DOHH2 (cell line): ENCODE measurements at regions not wholly inside any gene's neighbourhood (a gene's known extent, or its start where the extent isn't known, plus 50 kb on each side); places are given as distances from the start of the nearest gene placed in this dataset.

Source experiments
- EZH2phosphoT487 ChIP-seq: fragments of 200-600 bp; sonication (generic); IDR thresholded peaks from 2 replicates; pipeline ENCODE4 v1.6.1; 2017; ENCODE audit warnings: borderline replicate concordance, mild to moderate bottlenecking, antibody characterized with exemption, low read length, moderate library complexity, mixed read lengths
- TF ChIP-seq, protein P1 (sequence below): fragments of 200-600 bp; sonication (generic); IDR thresholded peaks from one replicate; pipeline ENCODE4 v1.5.1; 2014; ENCODE audit warnings: antibody characterized with exemption, mild to moderate bottlenecking, low read depth, low read length; ENCODE audit not compliant: poor library complexity, severe bottlenecking

DNA sequence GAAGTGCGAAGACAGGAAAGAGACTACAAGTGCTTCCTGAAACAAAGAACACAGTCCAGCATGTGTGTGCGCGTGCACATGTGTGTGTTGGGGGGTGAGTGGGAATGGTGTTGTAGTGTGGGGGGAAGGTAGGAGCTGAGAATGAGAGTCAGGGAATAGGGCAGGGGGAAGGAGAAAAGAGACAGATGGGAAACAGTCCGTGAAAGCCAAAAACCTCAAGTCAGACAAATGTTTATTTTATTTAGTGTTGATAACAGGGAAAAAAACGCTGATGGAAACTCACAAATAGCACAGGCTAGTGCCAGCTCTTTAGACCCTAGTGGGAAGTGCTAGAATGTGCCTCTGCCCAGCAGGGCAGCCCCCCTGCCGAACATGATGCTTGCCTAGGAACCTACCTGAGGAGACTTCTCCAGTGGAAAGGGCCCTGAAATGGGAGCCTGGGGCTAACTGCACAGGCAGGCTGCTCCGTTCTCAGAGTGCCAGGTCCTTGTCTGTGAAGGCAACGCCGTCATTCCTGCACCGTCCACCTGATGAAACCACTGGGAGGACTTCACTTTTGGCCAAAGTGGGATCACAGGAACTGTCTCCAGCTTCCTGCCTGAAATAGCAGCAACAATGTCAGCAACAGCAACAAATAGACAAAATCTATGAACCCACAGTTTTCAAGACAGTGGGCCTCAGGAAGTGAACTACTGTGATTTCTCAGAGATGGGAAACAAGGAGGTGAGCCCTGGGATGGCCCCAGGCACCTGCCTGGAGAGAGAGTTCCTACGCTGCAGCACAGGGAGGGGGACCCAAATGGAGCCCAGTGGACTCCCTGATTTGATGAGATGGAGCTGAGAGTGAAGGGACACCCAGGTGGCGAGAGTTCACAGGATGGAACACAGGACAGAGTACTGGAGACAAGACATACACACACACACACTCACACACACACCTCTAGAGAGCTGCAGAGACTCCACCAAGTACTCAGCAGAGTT, 379.7 kb downstream of the RPS24 start:
- TF ChIP-seq, protein P1, sequence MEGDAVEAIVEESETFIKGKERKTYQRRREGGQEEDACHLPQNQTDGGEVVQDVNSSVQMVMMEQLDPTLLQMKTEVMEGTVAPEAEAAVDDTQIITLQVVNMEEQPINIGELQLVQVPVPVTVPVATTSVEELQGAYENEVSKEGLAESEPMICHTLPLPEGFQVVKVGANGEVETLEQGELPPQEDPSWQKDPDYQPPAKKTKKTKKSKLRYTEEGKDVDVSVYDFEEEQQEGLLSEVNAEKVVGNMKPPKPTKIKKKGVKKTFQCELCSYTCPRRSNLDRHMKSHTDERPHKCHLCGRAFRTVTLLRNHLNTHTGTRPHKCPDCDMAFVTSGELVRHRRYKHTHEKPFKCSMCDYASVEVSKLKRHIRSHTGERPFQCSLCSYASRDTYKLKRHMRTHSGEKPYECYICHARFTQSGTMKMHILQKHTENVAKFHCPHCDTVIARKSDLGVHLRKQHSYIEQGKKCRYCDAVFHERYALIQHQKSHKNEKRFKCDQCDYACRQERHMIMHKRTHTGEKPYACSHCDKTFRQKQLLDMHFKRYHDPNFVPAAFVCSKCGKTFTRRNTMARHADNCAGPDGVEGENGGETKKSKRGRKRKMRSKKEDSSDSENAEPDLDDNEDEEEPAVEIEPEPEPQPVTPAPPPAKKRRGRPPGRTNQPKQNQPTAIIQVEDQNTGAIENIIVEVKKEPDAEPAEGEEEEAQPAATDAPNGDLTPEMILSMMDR, result no peak
- no peak for TF ChIP-seq EZH2phosphoT487
